HUES48 (cell line): ENCODE measurements at regions not wholly inside any gene's neighbourhood (a gene's known extent, or its start where the extent isn't known, plus 50 kb on each side); places are given as distances from the start of the nearest gene placed in this dataset.
A peak's percentile ranks its signal among the peaks of the same experiment; 100 is the strongest.
"Not testable (repeated sequence)": the region's sequence is repeated elsewhere in the genome, so short reads cannot be mapped to it uniquely, and the experiment has no call there.

Experiments
- H3K27ac ChIP-seq: one replicate; pipeline ENCODE4 v1.7.0; 2013; ENCODE audit warnings: low read depth, low read length, inconsistent platforms
- H3K27me3 ChIP-seq: 2 replicates; pipeline ENCODE4 v1.6.1; 2013; ENCODE audit warnings: mild to moderate bottlenecking, low read length; ENCODE audit not compliant: control insufficient read depth, insufficient read depth
- H3K36me3 ChIP-seq: 2 replicates; pipeline ENCODE4 v1.6.1; 2013; ENCODE audit warnings: low read length; ENCODE audit not compliant: control insufficient read depth, insufficient read depth
- H3K4me1 ChIP-seq: 2 replicates; pipeline ENCODE4 v1.6.1; 2013; ENCODE audit warnings: mild to moderate bottlenecking, low read length; ENCODE audit not compliant: control insufficient read depth, insufficient read depth
- H3K4me3 ChIP-seq: 2 replicates; pipeline ENCODE4 v1.5.1; 2013; ENCODE audit warnings: mild to moderate bottlenecking, low read depth, low read length
- H3K9ac ChIP-seq: 2 replicates; pipeline ENCODE4 v1.6.1; 2013; ENCODE audit warnings: mild to moderate bottlenecking, low read depth, low read length, moderate library complexity
- H3K9me3 ChIP-seq: 2 replicates; pipeline ENCODE4 v1.6.1; 2013; ENCODE audit warnings: low read length; ENCODE audit not compliant: control insufficient read depth, insufficient read depth

DNA sequence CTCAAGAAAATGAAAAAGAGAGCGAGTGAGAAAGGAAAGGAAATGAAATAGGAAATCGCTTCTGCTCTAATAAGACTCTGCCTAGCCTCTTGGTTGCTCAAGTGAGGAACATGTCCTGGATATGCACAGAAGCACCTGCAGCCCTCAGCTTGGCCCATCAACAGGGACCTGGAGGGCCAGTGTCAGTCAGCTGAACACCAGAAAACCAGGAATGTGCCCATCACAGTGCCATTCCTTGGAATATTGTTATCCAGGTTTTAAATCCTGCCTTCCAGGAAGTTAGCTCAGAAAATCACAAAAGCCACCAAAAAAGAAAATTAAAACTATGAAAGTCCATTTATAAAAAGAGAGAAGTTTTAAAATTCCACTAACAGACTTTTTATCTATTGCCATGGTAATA, 173.4 kb upstream of the TPM1 start:
- H3K27me3 ChIP-seq, result no peaks in the 10 kb centered on the region
- H3K27ac ChIP-seq, result no peak overlapping the region
- no peak overlapping the region for H3K4me3 ChIP-seq
- H3K4me1 ChIP-seq, result no peaks in the 10 kb centered on the region
- H3K36me3 ChIP-seq, result no peaks in the 10 kb centered on the region
- H3K9me3 ChIP-seq, result 0 out of 2 replicates have a peak, but pooled peaks cover 3% of the 10 kb centered on the region
- H3K9ac ChIP-seq, result no peak overlapping the region

DNA sequence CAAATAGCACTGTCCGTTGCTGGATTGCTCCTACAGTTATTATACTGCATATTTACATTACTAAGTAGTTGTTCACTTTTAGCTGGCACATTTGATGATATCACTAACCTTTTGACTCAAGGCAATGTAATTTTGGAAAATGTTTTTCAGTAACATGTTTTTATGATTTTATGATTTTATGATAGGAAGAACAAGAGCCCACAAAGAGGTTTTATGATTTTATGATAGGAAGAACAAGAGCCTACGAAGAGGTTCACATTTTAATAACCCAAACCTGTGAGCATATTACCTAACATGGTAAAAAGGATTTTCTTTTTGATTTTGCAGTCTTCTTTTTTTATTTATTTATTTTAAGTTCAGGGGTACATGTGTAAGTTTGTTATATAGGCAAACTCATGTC, 172.3 kb upstream of the TPM1 start:
- peaks cover 6% of the 10 kb centered on the region; the same call in 1 of the 2 replicates for H3K4me1 ChIP-seq

DNA sequence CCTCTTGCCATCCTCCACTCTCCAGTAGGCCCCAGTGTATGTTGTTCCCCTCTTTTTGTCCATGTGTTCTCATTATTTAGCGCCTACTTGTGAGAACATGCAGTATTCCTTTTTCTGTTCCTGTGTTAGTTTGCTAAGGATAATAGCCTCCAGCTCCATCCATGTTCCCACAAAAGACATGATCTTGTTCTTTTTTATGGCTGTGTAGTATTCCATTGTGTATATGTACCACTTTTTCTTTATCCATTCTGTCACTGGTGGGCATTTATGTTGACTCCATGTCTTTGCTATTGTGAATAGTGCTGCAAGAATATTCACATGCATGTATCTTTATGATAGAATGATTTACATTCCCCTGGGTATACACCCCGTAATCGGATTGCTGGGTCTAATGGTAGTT, 171.8 kb upstream of the TPM1 start:
- H3K36me3 ChIP-seq, H3K4me3 ChIP-seq, H3K27ac ChIP-seq, H3K4me1 ChIP-seq, H3K9ac ChIP-seq, H3K27me3 ChIP-seq, H3K9me3 ChIP-seq: not testable (repeated sequence)

More for the DNA sequence above, 172.3 kb upstream of the TPM1 start:
- Histone ChIP-seq H3K36me3 (no peaks in the 10 kb centered on the region), H3K9me3 (0 out of 2 replicates have a peak, but pooled peaks cover 3% of the 10 kb centered on the region), H3K4me3 (no peak overlapping the region), H3K27me3 (no peaks in the 10 kb centered on the region), H3K27ac (no peak overlapping the region), H3K9ac (no peak overlapping the region)

DNA sequence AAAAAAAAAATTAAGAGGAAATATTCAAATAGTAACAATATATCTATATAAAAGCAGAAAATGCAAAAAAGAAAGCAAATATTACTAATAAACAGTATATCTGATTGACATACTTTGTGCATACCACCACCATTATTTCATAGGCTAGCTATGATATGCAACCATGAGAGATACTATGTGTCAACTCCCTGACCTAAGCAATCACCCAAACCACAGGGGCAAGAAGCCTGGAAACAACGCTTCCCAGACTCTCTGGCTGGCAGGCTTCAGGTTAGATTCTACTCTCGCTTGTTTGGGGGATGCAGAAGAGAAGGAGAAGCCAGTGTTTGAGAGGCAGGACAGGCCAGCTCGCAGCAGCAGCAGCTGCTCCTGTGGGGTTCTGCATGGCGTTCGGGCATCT, 169.3 kb upstream of the TPM1 start:
- no peak overlapping the region for H3K4me3 ChIP-seq
- H3K4me1 ChIP-seq, result peaks cover 8% of the 10 kb centered on the region; the same call in 1 of the 2 replicates
- 0 out of 2 replicates have a peak, but pooled peaks cover 3% of the 10 kb centered on the region for H3K9me3 ChIP-seq
- H3K27me3 ChIP-seq, result no peaks in the 10 kb centered on the region
- H3K27ac ChIP-seq, result no peak overlapping the region
- no peak overlapping the region for H3K9ac ChIP-seq
- no peaks in the 10 kb centered on the region for H3K36me3 ChIP-seq

DNA sequence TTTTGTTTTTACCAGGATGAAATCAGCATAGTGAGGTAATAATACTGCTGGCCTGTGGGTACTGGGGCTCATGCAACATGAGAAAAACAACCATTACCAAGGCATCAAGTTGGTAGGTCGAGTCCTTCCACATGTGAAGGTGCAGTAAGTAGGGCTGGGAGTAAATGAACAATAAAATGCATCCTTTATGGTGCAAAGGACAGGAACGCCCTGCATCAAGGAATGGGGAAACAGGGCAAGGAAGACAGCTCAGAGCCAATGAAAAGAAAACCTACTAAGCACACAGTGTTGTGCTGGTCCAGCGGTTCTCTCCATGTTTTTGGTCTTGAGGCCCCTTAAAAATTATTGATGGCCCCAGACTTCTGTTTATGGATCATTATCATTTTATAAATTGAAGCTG, 168.5 kb upstream of the TPM1 start:
- Histone ChIP-seq H3K4me3 (no peak overlapping the region), H3K4me1 (peaks cover 8% of the 10 kb centered on the region; the same call in 1 of the 2 replicates), H3K9me3 (0 out of 2 replicates have a peak, but pooled peaks cover 3% of the 10 kb centered on the region), H3K9ac (no peak overlapping the region), H3K27ac (no peak overlapping the region), H3K27me3 (no peaks in the 10 kb centered on the region), H3K36me3 (no peaks in the 10 kb centered on the region)

DNA sequence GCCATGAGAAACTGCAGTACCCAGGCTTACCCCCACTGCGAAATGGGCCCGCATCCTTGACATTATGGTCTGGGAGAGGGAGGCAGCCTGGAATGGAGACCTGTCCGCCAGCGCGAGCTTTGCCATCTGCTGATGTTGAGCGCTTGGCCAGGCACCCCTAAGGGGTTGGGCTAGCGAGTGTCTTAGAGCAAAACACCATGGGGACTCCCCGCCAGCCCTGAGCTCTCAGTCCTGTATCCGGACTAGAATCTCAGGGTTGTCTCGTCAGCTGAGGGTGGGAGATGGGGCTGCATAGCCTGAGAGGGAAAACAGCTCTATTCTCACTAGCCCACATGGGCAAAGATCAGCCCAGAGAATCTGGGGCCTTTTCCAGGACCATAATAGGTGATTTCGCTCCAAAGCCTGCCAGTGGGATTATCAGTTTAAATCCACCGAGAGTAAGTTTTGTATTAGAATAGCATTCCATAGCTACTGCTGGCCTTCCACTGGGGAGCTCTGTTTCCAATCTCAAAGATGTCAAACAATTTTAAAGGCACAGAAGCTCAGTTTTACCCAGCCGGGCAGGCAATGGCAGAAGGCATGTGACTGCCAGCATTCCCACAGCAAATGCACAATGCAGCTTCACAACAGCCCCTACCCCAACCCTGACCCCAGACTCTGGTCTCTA, 167.5 kb upstream of the TPM1 start:
- Histone ChIP-seq H3K27me3 (no peaks in the 10 kb centered on the region), H3K4me3 (no peak overlapping the region), H3K27ac (peak overlapping the region; percentile 72), H3K9ac (no peak overlapping the region), H3K9me3 (0 out of 2 replicates have a peak, but pooled peaks cover 3% of the 10 kb centered on the region), H3K4me1 (peaks cover 13% of the 10 kb centered on the region), H3K36me3 (no peaks in the 10 kb centered on the region)

DNA sequence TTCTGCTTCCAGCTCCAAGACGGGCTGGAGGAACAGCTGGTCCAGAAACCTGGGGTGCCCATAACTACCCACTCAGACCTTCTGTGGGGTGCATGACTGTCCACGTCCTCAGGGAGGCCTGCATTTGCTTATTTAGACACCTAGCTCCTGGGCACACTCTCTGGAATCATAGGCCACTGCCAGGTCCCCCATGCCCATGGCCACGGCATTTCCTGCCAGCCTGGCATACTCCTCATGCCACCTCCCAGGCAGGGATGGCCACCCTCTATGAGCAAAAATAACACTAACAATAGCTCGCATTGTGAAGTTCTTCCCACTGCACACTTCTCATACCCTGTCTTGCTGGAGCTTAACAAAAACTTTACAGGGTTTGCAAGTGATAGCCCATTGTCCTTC, 166.9 kb upstream of the TPM1 start:
- H3K27ac ChIP-seq, result no peak overlapping the region
- H3K9ac ChIP-seq, result no peak overlapping the region
- no peaks in the 10 kb centered on the region for H3K36me3 ChIP-seq
- no peaks in the 10 kb centered on the region for H3K27me3 ChIP-seq
- peaks cover 16% of the 10 kb centered on the region for H3K4me1 ChIP-seq
- no peak overlapping the region for H3K4me3 ChIP-seq
- 0 out of 2 replicates have a peak, but pooled peaks cover 3% of the 10 kb centered on the region for H3K9me3 ChIP-seq

DNA sequence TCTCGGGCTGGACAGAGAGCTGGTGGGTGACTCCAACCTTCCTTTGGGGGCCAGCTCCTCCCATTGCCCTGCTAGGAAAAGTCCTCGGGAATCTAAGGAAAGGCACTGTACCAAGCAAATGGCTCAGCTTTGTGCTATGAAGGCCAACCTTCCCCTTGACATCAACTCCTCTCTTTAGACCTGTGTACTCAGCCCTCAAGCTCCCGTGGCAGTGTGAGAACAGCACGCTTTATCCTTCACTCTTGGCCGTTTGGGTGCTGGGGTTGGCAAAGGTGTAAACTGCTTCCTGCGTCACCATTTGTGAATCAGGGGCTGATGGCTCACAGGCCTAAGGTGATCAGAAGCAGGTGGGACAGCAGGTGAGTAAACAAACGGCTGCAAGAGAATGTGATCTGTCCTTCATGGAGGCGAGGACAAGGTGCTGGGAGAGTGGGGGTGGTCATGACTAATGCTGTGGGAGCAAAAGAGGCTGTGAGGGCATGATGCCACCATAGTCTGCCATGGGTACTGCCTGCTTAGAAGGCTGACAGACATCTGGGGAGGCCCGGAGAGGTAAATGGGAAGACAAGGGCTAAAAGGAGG, 165.2 kb upstream of the TPM1 start:
- no peak overlapping the region for H3K9ac ChIP-seq

DNA sequence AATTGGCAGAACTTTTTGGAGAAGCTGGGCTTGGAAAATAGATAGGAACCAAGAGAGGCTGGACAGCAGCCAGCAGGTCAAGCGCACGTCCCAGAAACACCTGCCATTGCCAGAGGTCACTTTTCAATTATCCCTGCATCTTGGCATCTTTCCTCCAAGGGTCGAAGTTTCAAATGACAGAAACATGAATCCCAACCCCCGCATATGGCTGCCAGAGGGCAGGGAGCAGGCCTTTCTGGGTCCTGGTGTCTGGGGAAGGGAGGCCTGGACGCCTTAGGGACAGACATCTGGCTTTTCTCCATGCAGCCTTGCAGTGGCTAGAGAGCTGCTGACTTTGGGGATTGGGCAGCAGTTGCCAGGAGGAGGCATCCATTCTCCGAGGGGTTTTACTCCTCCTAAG, 164.5 kb upstream of the TPM1 start:
- Histone ChIP-seq H3K4me3 (no peak overlapping the region), H3K9me3 (no peaks in the 10 kb centered on the region)

More for the DNA sequence above, 165.2 kb upstream of the TPM1 start:
- peaks cover 23% of the 10 kb centered on the region for H3K4me1 ChIP-seq
- no peaks in the 10 kb centered on the region for H3K27me3 ChIP-seq
- H3K27ac ChIP-seq, result no peak overlapping the region
- no peak overlapping the region for H3K4me3 ChIP-seq
- H3K36me3 ChIP-seq, result no peaks in the 10 kb centered on the region
- no peaks in the 10 kb centered on the region for H3K9me3 ChIP-seq

DNA sequence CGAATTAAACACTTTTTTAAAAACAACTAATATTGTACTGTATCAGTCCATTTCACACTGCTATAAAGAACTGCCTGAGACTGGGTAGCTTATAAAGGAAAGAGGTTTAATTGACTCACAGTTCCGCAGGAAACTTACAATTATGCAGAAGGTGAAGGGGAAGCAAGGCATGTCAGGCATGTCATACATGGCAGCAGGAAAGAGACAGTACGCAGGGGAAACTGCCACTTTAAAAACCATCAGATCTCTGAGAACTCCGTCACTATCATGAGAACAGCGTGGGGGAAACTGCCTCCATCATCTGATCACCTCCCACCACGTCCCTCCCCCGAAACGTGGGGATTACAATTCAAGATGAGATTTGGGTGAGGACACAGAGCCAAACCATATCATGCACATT, 162.8 kb upstream of the TPM1 start:
- no peaks in the 10 kb centered on the region for H3K27me3 ChIP-seq
- no peaks in the 10 kb centered on the region for H3K36me3 ChIP-seq
- H3K4me3 ChIP-seq, result no peak overlapping the region
- H3K9ac ChIP-seq, result no peak overlapping the region
- no peak overlapping the region for H3K27ac ChIP-seq
- no peaks in the 10 kb centered on the region for H3K9me3 ChIP-seq
- H3K4me1 ChIP-seq, result peaks cover 28% of the 10 kb centered on the region

More for the DNA sequence above, 164.5 kb upstream of the TPM1 start:
- Histone ChIP-seq H3K27ac (no peak overlapping the region), H3K9ac (no peak overlapping the region), H3K27me3 (no peaks in the 10 kb centered on the region), H3K4me1 (peaks cover 23% of the 10 kb centered on the region), H3K36me3 (no peaks in the 10 kb centered on the region)

DNA sequence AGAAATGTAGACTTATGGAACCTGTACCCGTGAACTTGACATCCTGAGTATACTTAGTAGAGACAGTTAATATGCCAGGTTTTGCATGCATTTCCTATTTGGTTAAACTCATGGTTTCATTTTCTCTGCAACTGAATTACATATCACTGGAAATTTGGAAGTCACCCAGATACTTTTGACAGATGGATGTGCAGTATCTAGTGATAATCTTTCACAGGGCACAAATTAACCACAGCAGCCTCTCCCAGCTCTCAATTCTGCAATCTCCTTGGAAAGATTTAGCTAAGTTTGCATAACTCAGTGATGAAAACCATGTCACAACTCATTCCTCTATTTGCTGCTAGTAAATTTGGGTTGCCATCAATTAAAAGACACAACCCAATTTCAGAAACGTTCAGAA, 162.3 kb upstream of the TPM1 start:
- H3K27me3 ChIP-seq, result no peaks in the 10 kb centered on the region
- no peaks in the 10 kb centered on the region for H3K9me3 ChIP-seq
- H3K4me3 ChIP-seq, result no peak overlapping the region
- H3K4me1 ChIP-seq, result peaks cover 24% of the 10 kb centered on the region
- H3K36me3 ChIP-seq, result no peaks in the 10 kb centered on the region
- H3K9ac ChIP-seq, result no peak overlapping the region
- no peak overlapping the region for H3K27ac ChIP-seq
